ENCODE measurements at regions not wholly inside any gene's neighbourhood (a gene's known extent, or its start where the extent isn't known, plus 50 kb on each side); places are given as distances from the start of the nearest gene placed in this dataset.

- TF ChIP-seq CTCF (conservative IDR thresholded peaks at IDR 0.05 in 1 of 2, IDR thresholded peaks at IDR 0.05 in 1 of 2; ENCODE audit: extremely low read depth in 1 of 2, insufficient read depth in 1 of 2, low read depth in 1 of 2, low read length in 2 of 2), result no peak
- TF ChIP-seq EZH2 (IDR thresholded peaks at IDR 0.05; ENCODE audit: borderline replicate concordance, low read length), result no peak
Observed at GRCh38 chr11:10359171-10359570, 54.3 kb downstream of the ADM start.
